GM21447 (cell line): ENCODE measurements at regions not wholly inside any gene's neighbourhood (a gene's known extent, or its start where the extent isn't known, plus 50 kb on each side); places are given as distances from the start of the nearest gene placed in this dataset.

ENCODE experiments used
- ATAC-seq: cut with Tn5 transposase; IDR thresholded peaks from one replicate; pipeline ENCODE4 v1.9.1; 2021; ENCODE audit not compliant: unreplicated experiment

GRCh38 chr5:119789406-119790117 lies 160.2 kb downstream of the FAM170A start:
- ATAC-seq: no peak

GRCh38 chr5:119792161-119792799 lies 162.9 kb downstream of the FAM170A start:
- ATAC-seq: no peak

- no peak for ATAC-seq
These were observed 166.4 kb downstream of the FAM170A start for GRCh38 chr5:119795768-119796167.

- no peak for ATAC-seq
These were observed 172.2 kb downstream of the FAM170A start for GRCh38 chr5:119801570-119801969.

- no peak for ATAC-seq
These were observed 178.7 kb downstream of the FAM170A start for GRCh38 chr5:119808024-119808423.

- no peak for ATAC-seq
These were observed 179.1 kb downstream of the FAM170A start for GRCh38 chr5:119808474-119808873.

- no peak for ATAC-seq
These were observed 180.9 kb downstream of the FAM170A start for GRCh38 chr5:119810217-119810616.

GRCh38 chr5:119811458-119811857 lies 182.1 kb downstream of the FAM170A start:
- no peak for ATAC-seq

GRCh38 chr5:119814655-119815054 lies 185.3 kb downstream of the FAM170A start:
- ATAC-seq: no peak

- no peak for ATAC-seq
These were observed 186.7 kb downstream of the FAM170A start for GRCh38 chr5:119816055-119816454.

- ATAC-seq: no peak
These were observed 190.7 kb downstream of the FAM170A start for GRCh38 chr5:119820016-119820415.

- no peak for ATAC-seq
These were observed 191.2 kb downstream of the FAM170A start for GRCh38 chr5:119820608-119821007.

GRCh38 chr5:119828541-119828940 lies 199.2 kb downstream of the FAM170A start:
- ATAC-seq: no peak

- ATAC-seq: no peak
These were observed 200.0 kb downstream of the FAM170A start for GRCh38 chr5:119829341-119829740.

- ATAC-seq: no peak
These were observed 203.8 kb downstream of the FAM170A start for GRCh38 chr5:119833176-119833575.

- no peak for ATAC-seq
These were observed 210.8 kb downstream of the FAM170A start for GRCh38 chr5:119840175-119840574.

- no peak for ATAC-seq
These were observed 222.8 kb downstream of the FAM170A start for GRCh38 chr5:119852140-119852539.

- ATAC-seq: no peak
These were observed 231.1 kb downstream of the FAM170A start for GRCh38 chr5:119860463-119860862.

GRCh38 chr5:119862619-119863018 lies 233.3 kb downstream of the FAM170A start:
- ATAC-seq: no peak

- no peak for ATAC-seq
These were observed 234.9 kb downstream of the FAM170A start for GRCh38 chr5:119864286-119864685.

GRCh38 chr5:119873611-119874010 lies 244.3 kb downstream of the FAM170A start:
- no peak for ATAC-seq

- no peak for ATAC-seq
These were observed 247.2 kb downstream of the FAM170A start for GRCh38 chr5:119876522-119876921.

GRCh38 chr5:119878712-119879111 lies 249.4 kb downstream of the FAM170A start:
- no peak for ATAC-seq
